ENCODE measurements at regions not wholly inside any gene's neighbourhood (a gene's known extent, or its start where the extent isn't known, plus 50 kb on each side); places are given as distances from the start of the nearest gene placed in this dataset.

DNA sequence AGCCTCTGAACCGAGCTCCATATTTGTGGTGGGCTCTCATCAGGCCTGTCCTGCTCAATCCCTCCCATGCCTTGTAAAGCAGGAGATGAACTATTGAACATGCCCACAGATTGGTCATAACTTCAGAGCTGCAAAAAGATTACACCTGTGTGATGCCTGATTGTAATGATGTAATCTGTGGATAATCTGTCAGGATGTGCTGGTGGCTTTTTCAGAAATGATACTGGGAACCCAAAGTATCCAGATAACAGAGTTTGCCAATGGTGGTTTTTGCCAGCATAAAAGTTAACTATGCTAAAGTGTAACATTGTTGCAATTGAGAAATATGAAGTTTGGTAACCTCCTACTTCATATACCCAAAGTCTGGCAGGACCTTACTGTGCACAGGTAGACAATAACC, 393.4 kb downstream of the RAPGEF2 start:
- no peak overlapping the region for H3K27ac ChIP-seq (ENCODE audit: low read length)
- H3K4me3 ChIP-seq (ENCODE audit: low read depth in 2 of 2, low read length in 2 of 2), result no peak overlapping the region
- no peak for ATAC-seq
- no peak for DNase-seq (ENCODE audit: low read depth, low spot score)
- no peaks in the 10 kb centered on the region for H3K36me3 ChIP-seq (ENCODE audit: control insufficient read depth, insufficient read depth, low read length)
- ChIA-PET POLR2A (no interaction called here), CTCF (no interaction called here)
- BruUV-seq (replicated peaks), result no TSS peak
- no peaks in the 10 kb centered on the region for H3K27me3 ChIP-seq (ENCODE audit: control insufficient read depth, insufficient read depth, low read length)
- in situ Hi-C loops (cut with HindIII; ENCODE audit: low pct_unique_long_range_greater_than_20kb, low sequenced_read_pairs) (no loop called here), intact Hi-C loops (cut with micrococcal nuclease; ENCODE audit: unreplicated experiment) (no loop called here)
- TF ChIP-seq POLR2AphosphoS5 (IDR thresholded peaks at IDR 0.05; ENCODE audit: low read depth, low read length), result no peak
- TF ChIP-seq, protein P1, sequence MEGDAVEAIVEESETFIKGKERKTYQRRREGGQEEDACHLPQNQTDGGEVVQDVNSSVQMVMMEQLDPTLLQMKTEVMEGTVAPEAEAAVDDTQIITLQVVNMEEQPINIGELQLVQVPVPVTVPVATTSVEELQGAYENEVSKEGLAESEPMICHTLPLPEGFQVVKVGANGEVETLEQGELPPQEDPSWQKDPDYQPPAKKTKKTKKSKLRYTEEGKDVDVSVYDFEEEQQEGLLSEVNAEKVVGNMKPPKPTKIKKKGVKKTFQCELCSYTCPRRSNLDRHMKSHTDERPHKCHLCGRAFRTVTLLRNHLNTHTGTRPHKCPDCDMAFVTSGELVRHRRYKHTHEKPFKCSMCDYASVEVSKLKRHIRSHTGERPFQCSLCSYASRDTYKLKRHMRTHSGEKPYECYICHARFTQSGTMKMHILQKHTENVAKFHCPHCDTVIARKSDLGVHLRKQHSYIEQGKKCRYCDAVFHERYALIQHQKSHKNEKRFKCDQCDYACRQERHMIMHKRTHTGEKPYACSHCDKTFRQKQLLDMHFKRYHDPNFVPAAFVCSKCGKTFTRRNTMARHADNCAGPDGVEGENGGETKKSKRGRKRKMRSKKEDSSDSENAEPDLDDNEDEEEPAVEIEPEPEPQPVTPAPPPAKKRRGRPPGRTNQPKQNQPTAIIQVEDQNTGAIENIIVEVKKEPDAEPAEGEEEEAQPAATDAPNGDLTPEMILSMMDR (IDR thresholded peaks at IDR 0.05), result no peak
- TF ChIP-seq TCF7L2 (IDR thresholded peaks at IDR 0.05; ENCODE audit: low read depth, low read length), result no peak
- no peak for TF ChIP-seq REST (IDR thresholded peaks at IDR 0.05; ENCODE audit: insufficient read depth in 1 of 2, low read depth in 2 of 2, low read length in 1 of 2)
- TF ChIP-seq SIN3A (IDR thresholded peaks at IDR 0.05; ENCODE audit: borderline replicate concordance, insufficient read depth, low read depth, low read length), result no peak
- no peaks in the 10 kb centered on the region for H3K9me3 ChIP-seq (ENCODE audit: control insufficient read depth, insufficient read depth, low read depth, low read length)
- no peaks in the 10 kb centered on the region for H3K4me1 ChIP-seq (ENCODE audit: control insufficient read depth, insufficient read depth, low read length)

DNA sequence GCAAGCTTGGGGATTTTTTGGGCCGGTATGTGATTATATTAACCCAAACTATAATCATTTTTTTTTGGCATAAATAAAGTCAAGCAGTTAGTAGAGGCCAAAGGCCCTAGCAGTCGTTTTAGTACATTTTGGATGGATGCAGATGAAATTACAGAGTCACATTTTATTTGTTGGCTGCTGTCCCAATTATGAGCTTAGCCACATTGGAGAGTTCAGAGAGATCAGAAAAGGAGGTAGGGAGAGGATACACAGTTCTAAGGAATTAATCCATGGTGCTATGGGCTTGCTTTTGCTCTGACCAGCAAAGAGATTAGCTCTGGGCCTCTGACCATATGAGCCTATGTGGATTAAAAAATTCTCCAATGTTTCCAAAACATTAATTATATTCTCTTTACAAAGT, 395.1 kb downstream of the RAPGEF2 start:
- no peak for TF ChIP-seq SIN3A (IDR thresholded peaks at IDR 0.05; ENCODE audit: borderline replicate concordance, insufficient read depth, low read depth, low read length)
- TF ChIP-seq REST (IDR thresholded peaks at IDR 0.05; ENCODE audit: insufficient read depth in 1 of 2, low read depth in 2 of 2, low read length in 1 of 2), result no peak
- TF ChIP-seq POLR2AphosphoS5 (IDR thresholded peaks at IDR 0.05; ENCODE audit: low read depth, low read length), result no peak
- TF ChIP-seq, protein P1 (IDR thresholded peaks at IDR 0.05), result no peak
- TF ChIP-seq TCF7L2 (IDR thresholded peaks at IDR 0.05; ENCODE audit: low read depth, low read length), result no peak
- Histone ChIP-seq H3K27ac (ENCODE audit: low read length) (no peak overlapping the region), H3K4me1 (ENCODE audit: control insufficient read depth, insufficient read depth, low read length) (no peaks in the 10 kb centered on the region), H3K9me3 (ENCODE audit: control insufficient read depth, insufficient read depth, low read depth, low read length) (no peaks in the 10 kb centered on the region), H3K27me3 (ENCODE audit: control insufficient read depth, insufficient read depth, low read length) (no peaks in the 10 kb centered on the region), H3K4me3 (ENCODE audit: low read depth in 2 of 2, low read length in 2 of 2) (no peak overlapping the region), H3K36me3 (ENCODE audit: control insufficient read depth, insufficient read depth, low read length) (no peaks in the 10 kb centered on the region)
- ChIA-PET POLR2A (no interaction called here), CTCF (no interaction called here)
- in situ Hi-C loops (cut with HindIII; ENCODE audit: low pct_unique_long_range_greater_than_20kb, low sequenced_read_pairs), result no loop called here
- no peak for ATAC-seq
- DNase-seq (ENCODE audit: low read depth, low spot score), result no peak
- no TSS peak for BruUV-seq (replicated peaks)
- intact Hi-C loops (cut with micrococcal nuclease; ENCODE audit: unreplicated experiment), result no loop called here

All from Panc1 (cell line).